IMR-90 (cell line): ENCODE measurements at regions not wholly inside any gene's neighbourhood (a gene's known extent, or its start where the extent isn't known, plus 50 kb on each side); places are given as distances from the start of the nearest gene placed in this dataset.

Source experiments
- ATAC-seq: fragments of 200-7000 bp; cut with Tn5 transposase; 2 replicates; pipeline ENCODE4 v1.9.1; 2020; ENCODE audit warnings: low read depth, mild to moderate bottlenecking, moderate library complexity
- BruUV-seq: library from RNA; stranded (reverse); fragments of 400-500 nt; replicated peaks from 2 replicates; lab custom pipeline; 2021; lab: Mats Ljungman, UMichigan
- CTCF ChIA-PET: fragments of 300-600 bp; formaldehyde crosslinking; extraction: SDS; loops from one replicate; lab custom pipeline; 2021; ENCODE audit warnings: antibody characterized with exemption; lab: Yijun Ruan, JAX
- POLR2A ChIA-PET: fragments of 300-600 bp; sonication (Branson Sonifier 250); formaldehyde crosslinking; loops from one replicate; lab custom pipeline; 2022; ENCODE audit warnings: antibody characterized with exemption; ENCODE audit not compliant: unreplicated experiment; lab: Charles Lee
- DNase-seq: peaks from one replicate; pipeline ENCODE4 v3.0.0; 2013
- H2AFZ ChIP-seq: replicated peaks from 2 replicates; pipeline ENCODE3; 2013; ENCODE audit warnings: low read length, mild to moderate bottlenecking; ENCODE audit not compliant: poor library complexity
- H2AK5ac ChIP-seq: 2 replicates; pipeline ENCODE4 v1.6.1; 2013; ENCODE audit warnings: low read depth, low read length, inconsistent platforms
- H2AK9ac ChIP-seq: replicated peaks from 2 replicates; pipeline ENCODE3; 2013; ENCODE audit warnings: mild to moderate bottlenecking, low read depth, low read length, moderate library complexity; ENCODE audit not compliant: poor library complexity
- H2BK120ac ChIP-seq: 2 replicates; pipeline ENCODE4 v1.6.1; 2013; ENCODE audit warnings: low read depth, low read length, inconsistent platforms
- H2BK15ac ChIP-seq: 3 replicates; pipeline ENCODE4 v1.6.1; 2013; ENCODE audit warnings: low read depth, low read length, inconsistent platforms
- H2BK20ac ChIP-seq: 2 replicates; pipeline ENCODE4 v1.6.1; 2013; ENCODE audit warnings: low read depth, mild to moderate bottlenecking, inconsistent platforms, low read length, moderate library complexity
- H2BK5ac ChIP-seq: 2 replicates; pipeline ENCODE4 v1.6.1; 2013; ENCODE audit warnings: mild to moderate bottlenecking, low read depth, low read length, inconsistent platforms; ENCODE audit not compliant: poor library complexity, severe bottlenecking
- H3K14ac ChIP-seq: replicated peaks from 2 replicates; pipeline ENCODE4 v1.6.1; 2013; ENCODE audit warnings: low read depth, low read length, inconsistent platforms
- H3K18ac ChIP-seq: 2 replicates; pipeline ENCODE4 v1.6.1; 2013; ENCODE audit warnings: low read depth, low read length, control low read depth
- H3K23ac ChIP-seq: 2 replicates; pipeline ENCODE4 v1.6.1; 2013; ENCODE audit warnings: low read depth, low read length, inconsistent platforms
- H3K27ac ChIP-seq: 2 replicates; pipeline ENCODE4 v1.5.1; 2013; ENCODE audit warnings: mild to moderate bottlenecking, control low read depth, low read length; ENCODE audit not compliant: insufficient read depth
- H3K27me3 ChIP-seq: 2 replicates; pipeline ENCODE4 v1.6.1; 2013; ENCODE audit warnings: low read length; ENCODE audit not compliant: control insufficient read depth, insufficient read depth
- H3K36me3 ChIP-seq: 2 replicates; pipeline ENCODE4 v1.6.1; 2013; ENCODE audit warnings: low read length, mixed read lengths; ENCODE audit not compliant: control insufficient read depth, insufficient read depth
- H3K4ac ChIP-seq: 2 replicates; pipeline ENCODE4 v1.6.1; 2013; ENCODE audit warnings: low read depth, low read length, inconsistent platforms
- H3K4me1 ChIP-seq: 2 replicates; pipeline ENCODE4 v1.6.1; 2013; ENCODE audit warnings: low read length, mixed read lengths; ENCODE audit not compliant: control insufficient read depth, insufficient read depth
- H3K4me2 ChIP-seq: 2 replicates; pipeline ENCODE4 v1.6.1; 2013; ENCODE audit warnings: low read depth, mild to moderate bottlenecking, control low read depth, low read length, moderate library complexity
- H3K4me3 ChIP-seq: 2 replicates; pipeline ENCODE4 v1.5.1; 2013; ENCODE audit warnings: low read depth, mild to moderate bottlenecking, control low read depth, low read length, moderate library complexity; ENCODE audit not compliant: insufficient read depth
- H3K56ac ChIP-seq: 2 replicates; pipeline ENCODE4 v1.6.1; 2013; ENCODE audit warnings: low read length, inconsistent platforms; ENCODE audit not compliant: insufficient read depth; ENCODE audit errors: extremely low read depth
- H3K79me1 ChIP-seq, 2 experiments: 2 replicates each; pipeline ENCODE4 v1.6.1; 2013; ENCODE audit warnings: low read length in 2 of 2, inconsistent platforms in 1 of 2, low read depth in 1 of 2
- H3K9ac ChIP-seq: 2 replicates; pipeline ENCODE4 v1.6.1; 2013; ENCODE audit warnings: low read depth, low read length, control low read depth
- H3K9me1 ChIP-seq: 2 replicates; pipeline ENCODE4 v1.6.1; 2013; ENCODE audit warnings: low read length, inconsistent platforms; ENCODE audit not compliant: insufficient read depth
- H3K9me3 ChIP-seq: 2 replicates; pipeline ENCODE4 v1.6.1; 2013; ENCODE audit warnings: low read length; ENCODE audit not compliant: control insufficient read depth, insufficient read depth
- H4K20me1 ChIP-seq: 2 replicates; pipeline ENCODE4 v1.6.1; 2013; ENCODE audit warnings: low read length, inconsistent platforms; ENCODE audit not compliant: insufficient read depth
- H4K5ac ChIP-seq: 2 replicates; pipeline ENCODE4 v1.6.1; 2013; ENCODE audit warnings: mild to moderate bottlenecking, low read depth, low read length, control low read depth
- H4K8ac ChIP-seq, 2 experiments: 2 replicates each; pipeline ENCODE4 v1.6.1; 2013; ENCODE audit warnings: low read depth in 2 of 2, low read length in 2 of 2, control low read depth in 1 of 2, inconsistent platforms in 1 of 2
- H4K91ac ChIP-seq: 2 replicates; pipeline ENCODE4 v1.6.1; 2013; ENCODE audit warnings: low read depth, low read length, inconsistent platforms; ENCODE audit not compliant: insufficient read depth
- CHD1 ChIP-seq: IDR thresholded peaks from 2 replicates; pipeline ENCODE4 v1.6.1; 2012; ENCODE audit warnings: low read depth, low read length, improper control_type of control experiment
- MAFK ChIP-seq: IDR thresholded peaks from 2 replicates; pipeline ENCODE4 v1.6.1; 2012; ENCODE audit warnings: low read depth, low read length, improper control_type of control experiment
- SMC3 ChIP-seq: fragments of 150-350 bp; IDR thresholded peaks from 2 replicates; pipeline ENCODE4 v1.6.1; 2016; ENCODE audit warnings: low read depth, mild to moderate bottlenecking, antibody characterized with exemption, low read length, moderate library complexity
- dilution Hi-C: fragments of 300-500 bp; cut with HindIII; formaldehyde crosslinking; loops from one replicate; pipeline ENCODE4 v1.14.3; 2018; ENCODE audit warnings: low sequenced_read_pairs; ENCODE audit not compliant: unreplicated experiment
- in situ Hi-C: fragments of 300-500 bp; cut with MboI; formaldehyde crosslinking; loops from 3 replicates; pipeline ENCODE4 v1.14.3; 2019; ENCODE audit warnings: low sequenced_read_pairs, inconsistent platforms, mixed read lengths
- intact Hi-C: fragments of 100-400 bp; cut with micrococcal nuclease; formaldehyde crosslinking; loops from 2 replicates; pipeline ENCODE4 v1.10.0; 2022
- TF ChIP-seq, protein P1 (sequence below): fragments of 150-350 bp; IDR thresholded peaks from 2 replicates; pipeline ENCODE4 v1.6.1; 2016; ENCODE audit warnings: low read depth, mild to moderate bottlenecking, low read length, moderate library complexity, borderline replicate concordance
- TF ChIP-seq, protein P2 (sequence below): fragments of 150-350 bp; IDR thresholded peaks from 2 replicates; pipeline ENCODE4 v1.6.1; 2017; ENCODE audit warnings: mild to moderate bottlenecking, antibody characterized with exemption, low read length, low read depth

DNA sequence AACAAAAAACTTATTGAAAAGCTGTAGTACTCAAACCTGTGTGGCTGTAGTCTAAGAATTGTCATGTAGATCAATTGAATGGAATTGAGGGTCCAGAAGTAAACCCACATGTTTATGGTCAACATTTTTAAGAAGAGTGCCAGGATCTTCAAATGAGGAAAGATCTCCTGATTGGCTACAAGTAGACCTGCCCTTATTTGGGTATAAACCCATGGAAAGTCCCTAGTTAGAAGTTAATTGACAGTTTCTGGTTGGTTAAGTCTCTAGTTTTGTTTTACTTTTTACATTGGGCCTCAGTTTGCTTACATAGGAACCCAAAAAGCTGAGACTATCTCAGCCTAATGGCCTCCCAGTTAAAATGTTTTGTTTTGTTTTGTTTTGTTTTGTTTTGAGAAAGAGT, 91.9 kb upstream of the RESF1 start:
- H2AK9ac ChIP-seq, result no peak overlapping the region
- no peak overlapping the region for H3K9ac ChIP-seq
- no peak overlapping the region for H2AK5ac ChIP-seq
- H2BK20ac ChIP-seq, result no peak overlapping the region
- dilution Hi-C loops, result no loop called here
- ATAC-seq (no peak), DNase-seq (no peak)
- H4K91ac ChIP-seq, result no peak overlapping the region
- H3K4ac ChIP-seq, result no peak overlapping the region
- H3K4me1 ChIP-seq, result no peaks in the 10 kb centered on the region
- no peaks in the 10 kb centered on the region for H3K79me1 ChIP-seq
- no peak overlapping the region for H2AFZ ChIP-seq
- no peak overlapping the region for H3K18ac ChIP-seq
- ChIA-PET POLR2A (no interaction called here), CTCF (no interaction called here)
- no peaks in the 10 kb centered on the region for H4K20me1 ChIP-seq
- intact Hi-C loops, result no loop called here
- BruUV-seq, result no TSS peak
- H4K5ac ChIP-seq, result no peak overlapping the region
- TF ChIP-seq, protein P1, sequence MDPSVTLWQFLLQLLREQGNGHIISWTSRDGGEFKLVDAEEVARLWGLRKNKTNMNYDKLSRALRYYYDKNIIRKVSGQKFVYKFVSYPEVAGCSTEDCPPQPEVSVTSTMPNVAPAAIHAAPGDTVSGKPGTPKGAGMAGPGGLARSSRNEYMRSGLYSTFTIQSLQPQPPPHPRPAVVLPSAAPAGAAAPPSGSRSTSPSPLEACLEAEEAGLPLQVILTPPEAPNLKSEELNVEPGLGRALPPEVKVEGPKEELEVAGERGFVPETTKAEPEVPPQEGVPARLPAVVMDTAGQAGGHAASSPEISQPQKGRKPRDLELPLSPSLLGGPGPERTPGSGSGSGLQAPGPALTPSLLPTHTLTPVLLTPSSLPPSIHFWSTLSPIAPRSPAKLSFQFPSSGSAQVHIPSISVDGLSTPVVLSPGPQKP, result no peak
- no peak for TF ChIP-seq SMC3
- no peak for TF ChIP-seq MAFK
- no peak for TF ChIP-seq CHD1
- TF ChIP-seq, protein P2, sequence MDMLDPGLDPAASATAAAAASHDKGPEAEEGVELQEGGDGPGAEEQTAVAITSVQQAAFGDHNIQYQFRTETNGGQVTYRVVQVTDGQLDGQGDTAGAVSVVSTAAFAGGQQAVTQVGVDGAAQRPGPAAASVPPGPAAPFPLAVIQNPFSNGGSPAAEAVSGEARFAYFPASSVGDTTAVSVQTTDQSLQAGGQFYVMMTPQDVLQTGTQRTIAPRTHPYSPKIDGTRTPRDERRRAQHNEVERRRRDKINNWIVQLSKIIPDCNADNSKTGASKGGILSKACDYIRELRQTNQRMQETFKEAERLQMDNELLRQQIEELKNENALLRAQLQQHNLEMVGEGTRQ, result no peak
- no peak overlapping the region for H2BK15ac ChIP-seq
- no peak overlapping the region for H3K4me2 ChIP-seq
- no peak overlapping the region for H3K4me3 ChIP-seq
- H3K27ac ChIP-seq, result no peak overlapping the region
- no peak overlapping the region for H2BK5ac ChIP-seq
- H3K14ac ChIP-seq, result no peak overlapping the region
- H2BK120ac ChIP-seq, result no peak overlapping the region
- no peaks in the 10 kb centered on the region for H3K36me3 ChIP-seq
- H4K8ac ChIP-seq, result no peak overlapping the region
- in situ Hi-C loops, result no loop called here
- H3K23ac ChIP-seq, result no peak overlapping the region
- no peaks in the 10 kb centered on the region for H3K9me3 ChIP-seq
- H3K56ac ChIP-seq, result no peak overlapping the region
- no peaks in the 10 kb centered on the region for H3K9me1 ChIP-seq
- peaks cover 4% of the 10 kb centered on the region; the same call in 1 of the 2 replicates for H3K27me3 ChIP-seq
